ENCODE measurements at regions not wholly inside any gene's neighbourhood (a gene's known extent, or its start where the extent isn't known, plus 50 kb on each side); places are given as distances from the start of the nearest gene placed in this dataset.

- Histone ChIP-seq H3K4me3 (no peak overlapping the region), H3K27ac (no peak overlapping the region), H3K4me1 (ENCODE audit: low read depth) (peaks cover 4% of the 10 kb centered on the region), H3K36me3 (no peaks in the 10 kb centered on the region), H3K9me3 (ENCODE audit: low read depth) (no peaks in the 10 kb centered on the region), H3K27me3 (no peaks in the 10 kb centered on the region)
- peak in 1 of 2 donors; percentile 68 for DNase-seq (ENCODE audit: low read depth in 1 of 2, low spot score in 1 of 2)
- no peak for TF ChIP-seq CTCF (IDR thresholded peaks at IDR 0.05; ENCODE audit: low read depth, low read length)
These were observed 415.6 kb downstream of the GJA1 start for GRCh38 chr6:121851056-121851455.

- Histone ChIP-seq H3K27ac (no peak overlapping the region), H3K9me3 (ENCODE audit: low read depth) (no peaks in the 10 kb centered on the region), H3K4me3 (no peak overlapping the region), H3K4me1 (ENCODE audit: low read depth) (peaks cover 4% of the 10 kb centered on the region), H3K36me3 (no peaks in the 10 kb centered on the region), H3K27me3 (no peaks in the 10 kb centered on the region)
- DNase-seq (ENCODE audit: low read depth in 1 of 2, low spot score in 1 of 2): no peak
- no peak for TF ChIP-seq CTCF (IDR thresholded peaks at IDR 0.05; ENCODE audit: low read depth, low read length)
These were observed 418.2 kb downstream of the GJA1 start for GRCh38 chr6:121853686-121854085.

GRCh38 chr6:121855521-121855920, 420.1 kb downstream of the GJA1 start:
- DNase-seq (ENCODE audit: low read depth in 1 of 2, low spot score in 1 of 2): no peak
- Histone ChIP-seq H3K36me3 (no peaks in the 10 kb centered on the region), H3K4me3 (no peak overlapping the region), H3K9me3 (ENCODE audit: low read depth) (no peaks in the 10 kb centered on the region), H3K27me3 (no peaks in the 10 kb centered on the region), H3K4me1 (ENCODE audit: low read depth) (peaks cover 4% of the 10 kb centered on the region), H3K27ac (no peak overlapping the region)
- TF ChIP-seq CTCF (IDR thresholded peaks at IDR 0.05; ENCODE audit: low read depth, low read length): no peak

GRCh38 chr6:121856296-121856695, 420.9 kb downstream of the GJA1 start:
- TF ChIP-seq CTCF (IDR thresholded peaks at IDR 0.05; ENCODE audit: low read depth, low read length): no peak
- Histone ChIP-seq H3K27me3 (no peaks in the 10 kb centered on the region), H3K9me3 (ENCODE audit: low read depth) (no peaks in the 10 kb centered on the region), H3K36me3 (no peaks in the 10 kb centered on the region), H3K4me3 (no peak overlapping the region), H3K4me1 (ENCODE audit: low read depth) (peaks cover under 1% of the 10 kb centered on the region), H3K27ac (no peak overlapping the region)
- peak in 1 of 2 donors; percentile 59 for DNase-seq (ENCODE audit: low read depth in 1 of 2, low spot score in 1 of 2)

- no peaks in the 10 kb centered on the region for H3K9me3 ChIP-seq (ENCODE audit: low read depth)
- H3K36me3 ChIP-seq: no peaks in the 10 kb centered on the region
- H3K4me3 ChIP-seq: no peak overlapping the region
- TF ChIP-seq CTCF (IDR thresholded peaks at IDR 0.05; ENCODE audit: low read depth, low read length): no peak
- no peaks in the 10 kb centered on the region for H3K4me1 ChIP-seq (ENCODE audit: low read depth)
- no peak overlapping the region for H3K27ac ChIP-seq
- DNase-seq (ENCODE audit: low read depth in 1 of 2, low spot score in 1 of 2): no peak
- H3K27me3 ChIP-seq: no peaks in the 10 kb centered on the region
These were observed 422.1 kb downstream of the GJA1 start for GRCh38 chr6:121857551-121857950.

GRCh38 chr6:121858310-121858709, 422.9 kb downstream of the GJA1 start:
- no peaks in the 10 kb centered on the region for H3K36me3 ChIP-seq
- H3K9me3 ChIP-seq (ENCODE audit: low read depth): no peaks in the 10 kb centered on the region
- no peak overlapping the region for H3K27ac ChIP-seq
- no peak for TF ChIP-seq CTCF (IDR thresholded peaks at IDR 0.05; ENCODE audit: low read depth, low read length)
- no peak overlapping the region for H3K4me3 ChIP-seq
- DNase-seq (ENCODE audit: low read depth in 1 of 2, low spot score in 1 of 2): no peak
- H3K27me3 ChIP-seq: no peaks in the 10 kb centered on the region
- no peaks in the 10 kb centered on the region for H3K4me1 ChIP-seq (ENCODE audit: low read depth)

All from cardiac muscle cell (in vitro differentiated cells and primary cell).